GM12878 (cell line): ENCODE measurements at regions not wholly inside any gene's neighbourhood (a gene's known extent, or its start where the extent isn't known, plus 50 kb on each side); places are given as distances from the start of the nearest gene placed in this dataset.

Experiments used
- ATAC-seq: fragments of 200-7000 bp; cut with Tn5 transposase; 3 replicates; pipeline ENCODE4 v1.9.1; 2020; ENCODE audit warnings: mild to moderate bottlenecking, moderate library complexity
- BruUV-seq: library from RNA; stranded (reverse); fragments of 400-500 nt; replicated peaks from 2 replicates; lab custom pipeline; 2021; lab: Mats Ljungman, UMichigan
- CTCF ChIA-PET: fragments of 300-600 bp; sonication (Branson Sonifier 250); formaldehyde crosslinking; extraction: SDS; loops from one replicate; lab custom pipeline; 2021; ENCODE audit warnings: inconsistent platforms; lab: Yijun Ruan, JAX
- POLR2A ChIA-PET: fragments of 350-600 bp; formaldehyde crosslinking; extraction: SDS; loops from one replicate; lab custom pipeline; 2021; ENCODE audit warnings: inconsistent platforms; lab: Charles Lee
- RAD21 ChIA-PET: fragments of 300-600 bp; sonication (Branson Sonifier 250); formaldehyde crosslinking; loops from one replicate; lab custom pipeline; 2023; ENCODE audit warnings: antibody characterized with exemption; ENCODE audit not compliant: unreplicated experiment; lab: Charles Lee
- SMC1A ChIA-PET: fragments of 300-600 bp; sonication (Branson Sonifier 250); formaldehyde crosslinking; loops from one replicate; lab custom pipeline; 2023; ENCODE audit not compliant: unreplicated experiment, uncharacterized antibody; lab: Charles Lee
- DNase-seq: peaks from one replicate; pipeline ENCODE4 v3.0.0-alpha.2; 2011; ENCODE audit warnings: low read depth, low spot score
- FAIRE-seq: peaks from 3 replicates; lab custom pipeline; 2011; peaks lifted over from hg19 to GRCh38; lab: Jason Lieb, UNC
- H2AFZ ChIP-seq: 2 replicates; pipeline ENCODE4 v1.6.0; 2011; ENCODE audit warnings: low read depth, low read length, control low read depth; ENCODE audit not compliant: control insufficient read depth
- H3K27ac ChIP-seq: 2 replicates; pipeline ENCODE4 v1.5.1; 2011; ENCODE audit warnings: control low read depth; ENCODE audit not compliant: control insufficient read depth, insufficient read depth
- H3K27me3 ChIP-seq, 2 experiments: replicated peaks in 1 of 2; 2 replicates each; pipeline versions ENCODE4 v1.6.0 to v1.6.1; 2011; ENCODE audit warnings: low read length in 1 of 2; ENCODE audit not compliant: control insufficient read depth in 2 of 2, insufficient read depth in 2 of 2
- H3K36me3 ChIP-seq, 2 experiments: 2 replicates each; pipeline ENCODE4 v1.5.1; 2011; ENCODE audit warnings: low read length in 1 of 2; ENCODE audit not compliant: control insufficient read depth in 2 of 2, insufficient read depth in 2 of 2
- H3K4me1 ChIP-seq: 2 replicates; pipeline ENCODE4 v1.6.1; 2011; ENCODE audit warnings: mild to moderate bottlenecking, low read length, moderate library complexity, mixed read lengths; ENCODE audit not compliant: control insufficient read depth, insufficient read depth
- H3K4me2 ChIP-seq: 2 replicates; pipeline ENCODE4 v1.6.0; 2011; ENCODE audit warnings: control low read depth; ENCODE audit not compliant: control insufficient read depth, insufficient read depth
- H3K4me3 ChIP-seq: fragments of 200-600 bp; sonication (generic); 2 replicates; pipeline ENCODE4 v1.5.1; 2016
- H3K79me2 ChIP-seq: 2 replicates; pipeline ENCODE4 v1.6.0; 2011; ENCODE audit warnings: low read length; ENCODE audit not compliant: control insufficient read depth, insufficient read depth
- H3K9ac ChIP-seq: 2 replicates; pipeline ENCODE4 v1.8.0; 2011; ENCODE audit warnings: low read length, control low read depth, mixed read lengths; ENCODE audit not compliant: control insufficient read depth, insufficient read depth
- H3K9me3 ChIP-seq: replicated peaks from 3 replicates; pipeline ENCODE4 v1.5.1; 2011; ENCODE audit warnings: mild to moderate bottlenecking, low read length; ENCODE audit not compliant: control insufficient read depth, insufficient read depth
- H4K20me1 ChIP-seq: 2 replicates; pipeline ENCODE4 v1.6.0; 2011; ENCODE audit not compliant: control insufficient read depth, insufficient read depth
- CHD1 ChIP-seq: IDR thresholded peaks from 2 replicates; pipeline ENCODE4 v1.6.1; 2012; ENCODE audit warnings: low read depth, low read length, improper control_type of control experiment
- CHD4 ChIP-seq: fragments of 200-600 bp; sonication (generic); IDR thresholded peaks from 2 replicates; pipeline ENCODE4 v1.6.1; 2016; ENCODE audit warnings: mild to moderate bottlenecking
- IRF5 ChIP-seq: fragments of 450-650 bp; IDR thresholded peaks from 2 replicates; pipeline ENCODE4 v1.6.1; 2017; ENCODE audit warnings: borderline replicate concordance
- RAD21 ChIP-seq: IDR thresholded peaks from 2 replicates; pipeline ENCODE4 v1.6.1; 2011; ENCODE audit warnings: mild to moderate bottlenecking, low read depth, low read length, moderate library complexity; ENCODE audit not compliant: insufficient read depth
- RELA ChIP-seq: fragments of 450-650 bp; IDR thresholded peaks from 2 replicates; pipeline ENCODE4 v1.8.0; 2014; ENCODE audit warnings: borderline replicate concordance; ENCODE audit not compliant: partially characterized antibody
- RELB ChIP-seq: fragments of 450-650 bp; IDR thresholded peaks from 2 replicates; pipeline ENCODE4 v1.6.1; 2017; ENCODE audit warnings: low read depth, mild to moderate bottlenecking, moderate library complexity
- RFX5 ChIP-seq: IDR thresholded peaks from 2 replicates; pipeline ENCODE4 v1.6.1; 2011; ENCODE audit warnings: low read depth, low read length, improper control_type of control experiment
- SREBF2 ChIP-seq: IDR thresholded peaks from 2 replicates; pipeline ENCODE4 v1.6.1; 2012; ENCODE audit warnings: mild to moderate bottlenecking, low read length
- STAT1 ChIP-seq: fragments of 450-650 bp; conservative IDR thresholded peaks from 2 replicates; pipeline ENCODE4 v1.6.1; 2014; ENCODE audit warnings: antibody characterized with exemption, mild to moderate bottlenecking
- ZNF217 ChIP-seq: fragments of 450-650 bp; IDR thresholded peaks from 2 replicates; pipeline ENCODE4 v1.6.1; 2017; ENCODE audit warnings: antibody characterized with exemption, mild to moderate bottlenecking
- ZSCAN29 ChIP-seq: fragments of 450-650 bp; IDR thresholded peaks from 2 replicates; pipeline ENCODE4 v1.6.1; 2017; ENCODE audit warnings: mild to moderate bottlenecking, moderate library complexity
- WGBS: methylation state at CpG from one replicate; pipeline ENCODE4 v1.1.6; 2016; ENCODE audit warnings: low lambda C conversion rate; ENCODE audit not compliant: insufficient replicate concordance, insufficient coverage; ENCODE audit errors: missing lambda C conversion rate; 5-methylcytosine and 5-hydroxymethylcytosine counted together
- in situ Hi-C: fragments of 300-500 bp; cut with MboI; formaldehyde crosslinking; loops from 9 replicates; pipeline ENCODE4 v1.14.3; 2018; ENCODE audit warnings: mixed read lengths
- intact Hi-C: fragments of 100-400 bp; cut with micrococcal nuclease; formaldehyde crosslinking; loops from one replicate; pipeline ENCODE4 v1.14.2; 2022; ENCODE audit not compliant: unreplicated experiment
- TF ChIP-seq, protein P1 (sequence below): fragments of 150-350 bp; IDR thresholded peaks from 2 replicates; pipeline ENCODE4 v1.6.1; 2016; ENCODE audit warnings: low read depth, low read length
- TF ChIP-seq, protein P2 (sequence below): fragments of 150-350 bp; IDR thresholded peaks from 2 replicates; pipeline ENCODE4 v1.6.1; 2014; ENCODE audit warnings: mild to moderate bottlenecking, low read depth, low read length

DNA sequence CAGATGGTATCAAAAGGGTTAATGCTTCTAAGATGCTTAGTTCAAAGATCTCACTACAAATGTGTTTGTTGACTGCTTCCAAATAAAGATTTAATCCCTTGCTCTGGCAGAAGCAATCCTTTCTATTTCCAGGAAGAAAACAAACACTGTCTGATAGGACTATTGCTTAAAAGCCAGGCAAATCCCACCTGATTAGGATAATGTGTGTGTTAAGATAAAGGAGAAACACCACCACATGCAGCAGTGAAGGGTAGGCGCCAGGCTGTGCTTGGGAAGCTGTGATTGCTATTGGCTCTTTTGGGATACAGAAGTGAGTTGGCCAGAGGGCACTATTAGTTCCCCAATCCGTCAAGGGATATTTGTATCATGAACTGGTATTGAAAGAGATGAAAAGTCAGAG, 62.8 kb upstream of the LRCH1 start:
- H3K27ac ChIP-seq, result no peak overlapping the region
- ChIA-PET POLR2A (interaction anchor here (0.9 kb wide), 1 partner anchor 13 kb away, joined by 3 read pairs; no protein-coding TSS in a partner anchor), CTCF (interaction anchor here (0.6 to 2.7 kb wide), 4 partner anchors 52 to 231 kb away, joined by 3 to 16 read pairs (median 6); no protein-coding TSS in a partner anchor), SMC1A (interaction anchor here (0.7 to 2.6 kb wide), 8 partner anchors 10 to 405 kb away, joined by 3 to 9 read pairs (median 4); partner anchors contain the start of gene LRCH1), RAD21 (interaction anchor here (1.3 kb wide), 1 partner anchor 119 kb away, joined by 3 read pairs; no protein-coding TSS in a partner anchor)
- H3K27me3 ChIP-seq, result no peaks in the 10 kb centered on the region
- no peaks in the 10 kb centered on the region for H4K20me1 ChIP-seq
- DNase-seq (no peak), FAIRE-seq (no peak), ATAC-seq (no peak)
- no peak overlapping the region for H3K4me3 ChIP-seq
- in situ Hi-C loops, result loop anchor here (5.0 kb wide), 1 partner anchor 237 kb away; no protein-coding TSS in a partner anchor
- no TSS peak for BruUV-seq
- H3K9me3 ChIP-seq, result peaks cover 5% of the 10 kb centered on the region; the same call in 2 of the 3 replicates
- H3K36me3 ChIP-seq, result no peaks in the 10 kb centered on the region
- H3K79me2 ChIP-seq, result no peaks in the 10 kb centered on the region
- H3K4me2 ChIP-seq, result no peak overlapping the region; the same call in 1 of the 2 replicates
- peaks cover 4% of the 10 kb centered on the region; the same call in 1 of the 2 replicates for H3K4me1 ChIP-seq
- no peak overlapping the region for H3K9ac ChIP-seq
- intact Hi-C loops, result no loop called here
- WGBS, result 37% methylated on average over 2 of the region's 2 CpGs
- no peak overlapping the region for H2AFZ ChIP-seq
- TF ChIP-seq RFX5, result no peak
- TF ChIP-seq ZSCAN29, result no peak
- no peak for TF ChIP-seq CHD1
- no peak for TF ChIP-seq SREBF2
- TF ChIP-seq RAD21, result no peak
- no peak for TF ChIP-seq CHD4
- TF ChIP-seq RELB, result no peak
- TF ChIP-seq IRF5, result no peak
- TF ChIP-seq, protein P1, sequence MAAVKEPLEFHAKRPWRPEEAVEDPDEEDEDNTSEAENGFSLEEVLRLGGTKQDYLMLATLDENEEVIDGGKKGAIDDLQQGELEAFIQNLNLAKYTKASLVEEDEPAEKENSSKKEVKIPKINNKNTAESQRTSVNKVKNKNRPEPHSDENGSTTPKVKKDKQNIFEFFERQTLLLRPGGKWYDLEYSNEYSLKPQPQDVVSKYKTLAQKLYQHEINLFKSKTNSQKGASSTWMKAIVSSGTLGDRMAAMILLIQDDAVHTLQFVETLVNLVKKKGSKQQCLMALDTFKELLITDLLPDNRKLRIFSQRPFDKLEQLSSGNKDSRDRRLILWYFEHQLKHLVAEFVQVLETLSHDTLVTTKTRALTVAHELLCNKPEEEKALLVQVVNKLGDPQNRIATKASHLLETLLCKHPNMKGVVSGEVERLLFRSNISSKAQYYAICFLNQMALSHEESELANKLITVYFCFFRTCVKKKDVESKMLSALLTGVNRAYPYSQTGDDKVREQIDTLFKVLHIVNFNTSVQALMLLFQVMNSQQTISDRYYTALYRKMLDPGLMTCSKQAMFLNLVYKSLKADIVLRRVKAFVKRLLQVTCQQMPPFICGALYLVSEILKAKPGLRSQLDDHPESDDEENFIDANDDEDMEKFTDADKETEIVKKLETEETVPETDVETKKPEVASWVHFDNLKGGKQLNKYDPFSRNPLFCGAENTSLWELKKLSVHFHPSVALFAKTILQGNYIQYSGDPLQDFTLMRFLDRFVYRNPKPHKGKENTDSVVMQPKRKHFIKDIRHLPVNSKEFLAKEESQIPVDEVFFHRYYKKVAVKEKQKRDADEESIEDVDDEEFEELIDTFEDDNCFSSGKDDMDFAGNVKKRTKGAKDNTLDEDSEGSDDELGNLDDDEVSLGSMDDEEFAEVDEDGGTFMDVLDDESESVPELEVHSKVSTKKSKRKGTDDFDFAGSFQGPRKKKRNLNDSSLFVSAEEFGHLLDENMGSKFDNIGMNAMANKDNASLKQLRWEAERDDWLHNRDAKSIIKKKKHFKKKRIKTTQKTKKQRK, result no peak
- TF ChIP-seq, protein P2, sequence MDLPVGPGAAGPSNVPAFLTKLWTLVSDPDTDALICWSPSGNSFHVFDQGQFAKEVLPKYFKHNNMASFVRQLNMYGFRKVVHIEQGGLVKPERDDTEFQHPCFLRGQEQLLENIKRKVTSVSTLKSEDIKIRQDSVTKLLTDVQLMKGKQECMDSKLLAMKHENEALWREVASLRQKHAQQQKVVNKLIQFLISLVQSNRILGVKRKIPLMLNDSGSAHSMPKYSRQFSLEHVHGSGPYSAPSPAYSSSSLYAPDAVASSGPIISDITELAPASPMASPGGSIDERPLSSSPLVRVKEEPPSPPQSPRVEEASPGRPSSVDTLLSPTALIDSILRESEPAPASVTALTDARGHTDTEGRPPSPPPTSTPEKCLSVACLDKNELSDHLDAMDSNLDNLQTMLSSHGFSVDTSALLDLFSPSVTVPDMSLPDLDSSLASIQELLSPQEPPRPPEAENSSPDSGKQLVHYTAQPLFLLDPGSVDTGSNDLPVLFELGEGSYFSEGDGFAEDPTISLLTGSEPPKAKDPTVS, result no peak
- TF ChIP-seq ZNF217, result no peak
- no peak for TF ChIP-seq RELA
- TF ChIP-seq STAT1, result no peak
